ENCODE measurements at regions not wholly inside any gene's neighbourhood (a gene's known extent, or its start where the extent isn't known, plus 50 kb on each side); places are given as distances from the start of the nearest gene placed in this dataset.

DNA sequence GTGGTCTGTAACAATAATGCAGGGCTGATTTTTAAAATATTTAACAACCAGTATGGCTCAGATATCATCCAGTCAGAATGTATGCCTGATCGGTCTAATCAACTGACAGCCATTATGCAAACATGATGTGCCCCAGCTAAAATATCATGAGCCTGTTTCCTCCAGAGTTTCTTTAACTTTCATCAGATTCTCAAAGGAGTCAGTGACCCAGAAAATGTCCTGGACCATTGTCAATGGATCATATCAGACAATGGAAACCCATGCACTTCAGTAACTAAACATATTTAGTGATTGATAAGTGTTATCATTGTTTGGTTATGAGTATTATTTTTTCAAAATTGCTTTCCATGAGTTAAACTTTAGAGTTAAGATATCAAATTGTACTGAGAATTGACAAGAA lies 173.5 kb downstream of the LMBRD1 start:
- no peak for TF ChIP-seq PAX5 (IDR thresholded peaks at IDR 0.05; ENCODE audit: insufficient read depth, low read length, severe bottlenecking)
- no peak for TF ChIP-seq TAF1 (IDR thresholded peaks at IDR 0.05; ENCODE audit: low read depth, low read length)
- no peak for TF ChIP-seq POLR2AphosphoS5 (IDR thresholded peaks at IDR 0.05; ENCODE audit: low read depth, low read length)
- TF ChIP-seq POU2F2 (IDR thresholded peaks at IDR 0.05; ENCODE audit: low read depth, low read length), result no peak
- TF ChIP-seq SPI1 (IDR thresholded peaks at IDR 0.05; ENCODE audit: low read depth, low read length), result no peak
- no peak for TF ChIP-seq POLR2A (IDR thresholded peaks at IDR 0.05; ENCODE audit: low read depth, low read length)
- DNase-seq (ENCODE audit: insufficient read length, low spot score) (no peak), FAIRE-seq (no peak)

DNA sequence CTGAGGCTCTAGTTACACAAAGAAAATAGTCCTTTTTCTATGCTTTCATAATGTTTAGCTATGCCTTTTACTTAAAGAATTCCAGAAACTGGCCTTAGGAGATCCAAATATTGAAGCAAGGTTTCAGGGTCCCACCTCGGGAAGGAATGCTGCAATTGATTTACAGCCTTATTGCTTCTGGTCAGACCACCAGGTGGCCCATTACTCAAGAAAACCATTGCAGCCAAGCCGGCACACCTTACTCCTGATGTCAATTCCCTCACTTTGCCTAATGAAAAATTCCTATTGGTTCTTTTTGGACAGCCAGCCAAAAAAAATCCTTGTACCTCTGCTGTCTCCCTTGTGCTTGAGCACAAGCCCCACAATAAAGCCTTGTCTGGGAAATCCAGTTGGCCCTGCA lies 173.9 kb downstream of the LMBRD1 start:
- FAIRE-seq (no peak), DNase-seq (ENCODE audit: insufficient read length, low spot score) (no peak)
- TF ChIP-seq PAX5 (IDR thresholded peaks at IDR 0.05; ENCODE audit: insufficient read depth, low read length, severe bottlenecking) (no peak), TAF1 (IDR thresholded peaks at IDR 0.05; ENCODE audit: low read depth, low read length) (no peak), POLR2AphosphoS5 (IDR thresholded peaks at IDR 0.05; ENCODE audit: low read depth, low read length) (no peak), SPI1 (IDR thresholded peaks at IDR 0.05; ENCODE audit: low read depth, low read length) (no peak), POU2F2 (IDR thresholded peaks at IDR 0.05; ENCODE audit: low read depth, low read length) (no peak), POLR2A (IDR thresholded peaks at IDR 0.05; ENCODE audit: low read depth, low read length) (no peak)

DNA sequence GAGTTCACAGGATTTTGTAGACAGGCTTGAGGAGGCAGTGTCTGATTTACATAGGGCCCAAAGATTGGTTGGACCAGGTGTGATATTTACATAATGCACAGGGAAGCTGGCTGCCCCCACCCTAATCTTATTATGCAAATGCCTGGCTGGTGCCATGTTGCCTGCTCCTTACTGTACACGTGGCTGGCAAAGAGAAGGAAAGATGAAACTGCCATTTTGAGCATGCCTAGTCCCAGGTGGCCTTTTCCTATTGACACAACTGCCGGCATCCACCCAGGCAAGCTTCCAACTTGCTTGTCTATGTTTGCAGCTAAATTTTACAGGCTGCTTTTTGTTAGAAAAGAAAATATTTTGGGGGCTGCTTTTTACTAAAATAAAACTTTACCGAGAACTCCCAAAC lies 174.6 kb downstream of the LMBRD1 start:
- TF ChIP-seq POLR2AphosphoS5 (IDR thresholded peaks at IDR 0.05; ENCODE audit: low read depth, low read length) (no peak), SPI1 (IDR thresholded peaks at IDR 0.05; ENCODE audit: low read depth, low read length) (no peak), TAF1 (IDR thresholded peaks at IDR 0.05; ENCODE audit: low read depth, low read length) (no peak), POLR2A (IDR thresholded peaks at IDR 0.05; ENCODE audit: low read depth, low read length) (no peak), POU2F2 (IDR thresholded peaks at IDR 0.05; ENCODE audit: low read depth, low read length) (no peak), PAX5 (IDR thresholded peaks at IDR 0.05; ENCODE audit: insufficient read depth, low read length, severe bottlenecking) (no peak)
- no peak for DNase-seq (ENCODE audit: insufficient read length, low spot score)
- FAIRE-seq, result no peak

DNA sequence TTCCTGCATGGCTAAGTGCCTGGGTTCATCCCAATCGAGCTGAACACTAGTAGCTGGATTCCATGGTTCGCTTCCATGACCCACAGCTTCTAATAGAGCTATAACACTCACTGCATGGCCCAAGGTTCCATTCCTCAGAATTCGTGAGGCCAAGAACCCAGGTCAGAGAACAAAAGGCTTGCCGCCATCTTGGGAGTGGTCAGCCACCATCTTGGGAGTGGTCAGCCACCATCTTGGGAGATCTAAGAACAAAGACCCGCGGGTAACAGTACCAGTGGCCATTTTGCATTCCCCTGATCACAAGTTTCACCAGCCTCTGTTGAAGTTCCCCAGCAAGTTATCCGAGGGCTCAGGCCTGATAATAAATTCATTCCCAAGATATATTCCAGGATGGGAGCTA lies 179.6 kb downstream of the LMBRD1 start:
- no peak for TF ChIP-seq POLR2A (IDR thresholded peaks at IDR 0.05; ENCODE audit: low read depth, low read length)
- no peak for TF ChIP-seq POLR2AphosphoS5 (IDR thresholded peaks at IDR 0.05; ENCODE audit: low read depth, low read length)
- TF ChIP-seq POU2F2 (IDR thresholded peaks at IDR 0.05; ENCODE audit: low read depth, low read length), result no peak
- TF ChIP-seq TAF1 (IDR thresholded peaks at IDR 0.05; ENCODE audit: low read depth, low read length), result no peak
- TF ChIP-seq SPI1 (IDR thresholded peaks at IDR 0.05; ENCODE audit: low read depth, low read length), result no peak
- TF ChIP-seq PAX5 (IDR thresholded peaks at IDR 0.05; ENCODE audit: insufficient read depth, low read length, severe bottlenecking), result no peak
- FAIRE-seq (no peak), DNase-seq (ENCODE audit: insufficient read length, low spot score) (no peak)

GRCh38 chr6:69609836-69610472 lies 186.9 kb downstream of the LMBRD1 start:
- no peak for TF ChIP-seq PAX5 (IDR thresholded peaks at IDR 0.05; ENCODE audit: insufficient read depth, low read length, severe bottlenecking)
- no peak for TF ChIP-seq TAF1 (IDR thresholded peaks at IDR 0.05; ENCODE audit: low read depth, low read length)
- no peak for TF ChIP-seq POU2F2 (IDR thresholded peaks at IDR 0.05; ENCODE audit: low read depth, low read length)
- TF ChIP-seq POLR2AphosphoS5 (IDR thresholded peaks at IDR 0.05; ENCODE audit: low read depth, low read length), result no peak
- no peak for TF ChIP-seq POLR2A (IDR thresholded peaks at IDR 0.05; ENCODE audit: low read depth, low read length)
- TF ChIP-seq SPI1 (IDR thresholded peaks at IDR 0.05; ENCODE audit: low read depth, low read length), result no peak
- FAIRE-seq (no peak), DNase-seq (ENCODE audit: insufficient read length, low spot score) (no peak)

DNA sequence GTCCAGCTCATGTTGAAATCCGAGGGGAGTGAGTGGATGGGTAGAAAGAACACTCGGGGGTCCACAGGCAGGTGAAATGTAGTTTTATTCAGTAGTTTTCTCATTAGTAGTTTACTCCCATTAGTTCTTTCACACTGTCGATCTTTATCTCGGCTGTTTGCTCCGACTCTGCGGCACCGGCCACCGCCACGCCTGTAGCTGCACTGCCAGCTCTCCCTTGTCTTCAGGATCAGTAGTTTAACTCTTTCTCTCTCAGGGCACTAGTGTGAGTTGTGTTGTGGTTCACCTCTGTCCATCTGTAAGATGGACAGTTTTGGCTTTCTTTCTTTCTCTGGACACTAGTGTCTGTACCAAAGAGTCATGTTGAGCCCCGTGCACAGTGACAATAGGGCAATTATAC lies 195.7 kb downstream of the LMBRD1 start:
- no peak for DNase-seq (ENCODE audit: insufficient read length, low spot score)
- TF ChIP-seq TAF1 (IDR thresholded peaks at IDR 0.05; ENCODE audit: low read depth, low read length) (no peak), SPI1 (IDR thresholded peaks at IDR 0.05; ENCODE audit: low read depth, low read length) (no peak), POLR2A (IDR thresholded peaks at IDR 0.05; ENCODE audit: low read depth, low read length) (no peak), POU2F2 (IDR thresholded peaks at IDR 0.05; ENCODE audit: low read depth, low read length) (no peak), PAX5 (IDR thresholded peaks at IDR 0.05; ENCODE audit: insufficient read depth, low read length, severe bottlenecking) (no peak), POLR2AphosphoS5 (IDR thresholded peaks at IDR 0.05; ENCODE audit: low read depth, low read length) (no peak)
- no peak for FAIRE-seq

DNA sequence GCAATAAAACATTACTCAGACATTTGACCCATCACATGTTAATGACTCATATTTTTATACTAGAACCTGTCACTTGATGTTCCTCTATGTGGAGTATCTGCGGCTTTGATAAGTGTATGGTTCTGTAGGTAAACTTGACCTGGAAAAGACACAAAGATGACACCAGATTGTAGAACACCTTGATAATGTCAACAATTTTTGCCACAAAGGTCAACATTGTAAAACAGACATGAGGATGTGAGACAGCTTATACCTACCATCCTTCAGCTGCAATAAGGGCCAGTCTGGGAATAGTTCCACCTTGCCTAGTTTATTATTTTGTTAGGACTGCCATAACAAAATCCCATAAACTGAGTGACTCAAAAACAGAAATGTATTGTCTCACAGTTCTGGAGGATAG lies 202.4 kb downstream of the LMBRD1 start:
- FAIRE-seq (no peak), DNase-seq (ENCODE audit: insufficient read length, low spot score) (no peak)
- TF ChIP-seq SPI1 (IDR thresholded peaks at IDR 0.05; ENCODE audit: low read depth, low read length), result no peak
- TF ChIP-seq TAF1 (IDR thresholded peaks at IDR 0.05; ENCODE audit: low read depth, low read length), result no peak
- TF ChIP-seq PAX5 (IDR thresholded peaks at IDR 0.05; ENCODE audit: insufficient read depth, low read length, severe bottlenecking), result no peak
- no peak for TF ChIP-seq POU2F2 (IDR thresholded peaks at IDR 0.05; ENCODE audit: low read depth, low read length)
- no peak for TF ChIP-seq POLR2AphosphoS5 (IDR thresholded peaks at IDR 0.05; ENCODE audit: low read depth, low read length)
- TF ChIP-seq POLR2A (IDR thresholded peaks at IDR 0.05; ENCODE audit: low read depth, low read length), result no peak

DNA sequence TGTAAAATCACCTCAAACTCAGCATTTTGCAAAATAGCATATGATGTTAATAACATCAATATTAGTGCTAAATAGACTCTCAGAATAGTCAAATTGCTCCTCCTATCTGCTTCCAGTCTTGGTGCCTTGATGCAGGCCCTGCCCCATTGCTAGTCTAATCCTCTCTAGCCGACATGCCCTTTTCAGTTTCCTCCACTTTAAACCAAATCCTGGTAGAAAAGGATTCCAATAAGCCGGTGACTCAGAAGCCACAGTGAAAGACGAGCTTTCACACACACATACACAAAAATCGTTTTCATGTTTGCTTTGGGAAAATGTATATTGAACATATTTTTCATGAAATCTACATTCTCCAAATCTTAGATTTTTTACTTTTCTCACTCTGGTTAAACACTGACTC lies 203.1 kb downstream of the LMBRD1 start:
- FAIRE-seq, result no peak
- TF ChIP-seq SPI1 (IDR thresholded peaks at IDR 0.05; ENCODE audit: low read depth, low read length) (no peak), POLR2AphosphoS5 (IDR thresholded peaks at IDR 0.05; ENCODE audit: low read depth, low read length) (no peak), POLR2A (IDR thresholded peaks at IDR 0.05; ENCODE audit: low read depth, low read length) (no peak), PAX5 (IDR thresholded peaks at IDR 0.05; ENCODE audit: insufficient read depth, low read length, severe bottlenecking) (no peak), TAF1 (IDR thresholded peaks at IDR 0.05; ENCODE audit: low read depth, low read length) (no peak), POU2F2 (IDR thresholded peaks at IDR 0.05; ENCODE audit: low read depth, low read length) (no peak)
- DNase-seq (ENCODE audit: insufficient read length, low spot score), result no peak

GRCh38 chr6:69589626-69590025 lies 207.2 kb downstream of the LMBRD1 start:
- no peak for TF ChIP-seq TAF1 (IDR thresholded peaks at IDR 0.05; ENCODE audit: low read depth, low read length)
- no peak for TF ChIP-seq POLR2AphosphoS5 (IDR thresholded peaks at IDR 0.05; ENCODE audit: low read depth, low read length)
- TF ChIP-seq POLR2A (IDR thresholded peaks at IDR 0.05; ENCODE audit: low read depth, low read length), result no peak
- no peak for TF ChIP-seq SPI1 (IDR thresholded peaks at IDR 0.05; ENCODE audit: low read depth, low read length)
- TF ChIP-seq PAX5 (IDR thresholded peaks at IDR 0.05; ENCODE audit: insufficient read depth, low read length, severe bottlenecking), result no peak
- no peak for TF ChIP-seq POU2F2 (IDR thresholded peaks at IDR 0.05; ENCODE audit: low read depth, low read length)
- no peak for FAIRE-seq
- DNase-seq (ENCODE audit: insufficient read length, low spot score), result no peak
